Endothelial cell of hepatic sinusoid (primary cell): ENCODE measurements at regions not wholly inside any gene's neighbourhood (a gene's known extent, or its start where the extent isn't known, plus 50 kb on each side); places are given as distances from the start of the nearest gene placed in this dataset.

Source experiments
- in situ Hi-C: cut with HindIII; loops from 2 replicates; pipeline ENCODE4 v1.10.0; 2017; ENCODE audit warnings: low sequenced_read_pairs

DNA sequence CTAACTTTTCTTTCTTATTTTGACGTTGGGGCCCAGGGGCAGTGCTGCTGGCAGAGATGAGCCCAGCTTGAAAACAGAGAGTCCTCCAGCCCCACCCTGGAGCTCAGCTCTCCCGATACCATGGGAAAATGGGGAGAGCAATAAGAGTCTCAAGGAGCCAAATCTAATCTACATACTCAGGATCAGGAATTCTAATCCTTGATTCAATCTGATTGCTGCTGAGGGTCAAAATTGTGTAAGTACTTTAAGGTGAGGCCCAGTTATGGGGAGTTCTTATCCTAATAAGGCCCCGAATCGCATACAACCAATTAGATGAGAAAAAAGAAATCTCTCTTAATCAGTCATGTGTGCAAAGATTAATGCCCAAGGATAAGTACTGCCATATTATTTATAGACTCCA, 202.9 kb downstream of the FAM76B start:
- in situ Hi-C loops, result no loop called here

DNA sequence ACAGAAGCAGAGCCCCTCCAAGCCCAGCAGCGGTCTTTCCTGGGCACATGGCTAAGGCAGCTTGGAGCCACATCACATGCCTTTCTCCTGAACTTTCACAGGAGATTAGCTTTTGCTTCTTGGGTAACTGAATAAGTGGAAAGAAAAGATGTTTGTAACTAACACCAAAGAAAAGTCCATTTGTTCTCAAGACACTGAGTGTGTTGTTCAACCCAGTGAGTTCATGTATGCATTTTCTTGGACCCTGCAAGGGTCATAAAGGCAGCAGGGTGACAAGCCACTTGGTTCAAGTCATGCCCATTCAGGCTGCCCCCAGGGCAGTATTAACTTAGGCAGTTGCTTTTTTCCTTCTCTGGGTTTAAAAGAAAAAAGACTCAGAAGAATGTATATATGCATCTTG, 203.4 kb downstream of the FAM76B start:
- in situ Hi-C loops, result no loop called here

DNA sequence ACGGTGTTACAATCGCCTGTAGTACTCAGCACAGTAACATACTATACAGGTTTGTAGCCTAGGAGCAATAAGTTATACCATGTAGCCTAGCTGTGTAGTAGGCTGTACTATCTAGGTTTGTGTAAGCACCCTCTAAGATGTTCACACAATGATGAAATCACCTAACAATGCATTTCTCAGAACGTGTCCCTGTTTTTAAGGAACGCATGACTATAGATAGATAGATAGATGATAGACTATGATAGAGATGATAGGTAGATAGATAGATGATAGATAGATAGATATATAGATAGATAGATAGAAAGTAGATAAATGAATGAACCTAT, 203.9 kb downstream of the FAM76B start:
- in situ Hi-C loops, result no loop called here

DNA sequence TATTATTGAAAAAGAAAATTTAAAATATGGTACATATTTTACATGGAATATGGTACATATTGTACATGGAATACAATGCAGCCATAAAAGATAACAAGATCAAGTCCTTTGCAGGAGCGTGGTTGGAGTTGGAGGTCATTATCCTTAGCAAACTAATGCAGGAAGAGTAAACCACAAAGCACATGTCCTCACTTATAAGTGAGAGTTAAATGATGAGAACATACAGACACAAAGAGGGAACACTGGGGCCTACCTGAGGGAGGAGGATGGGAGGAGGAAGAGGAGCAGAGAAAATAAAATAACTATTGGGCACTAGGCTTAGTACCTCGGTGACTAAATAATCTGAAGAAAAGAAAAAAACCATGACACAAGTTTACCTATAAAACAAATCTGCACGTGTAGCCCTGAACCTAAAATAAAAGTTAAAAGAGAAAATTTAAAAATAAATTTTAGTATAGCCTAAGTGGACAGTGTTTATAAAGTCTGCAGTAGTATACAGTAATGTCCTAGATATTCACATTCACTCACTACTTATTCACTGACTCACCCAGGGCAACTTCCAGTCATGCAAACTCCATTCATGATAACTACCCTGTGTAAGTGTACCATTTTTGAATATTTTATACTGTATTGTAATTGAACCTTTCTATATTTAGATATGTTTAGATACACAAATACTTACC, 204.4 kb downstream of the FAM76B start:
- in situ Hi-C loops, result no loop called here

DNA sequence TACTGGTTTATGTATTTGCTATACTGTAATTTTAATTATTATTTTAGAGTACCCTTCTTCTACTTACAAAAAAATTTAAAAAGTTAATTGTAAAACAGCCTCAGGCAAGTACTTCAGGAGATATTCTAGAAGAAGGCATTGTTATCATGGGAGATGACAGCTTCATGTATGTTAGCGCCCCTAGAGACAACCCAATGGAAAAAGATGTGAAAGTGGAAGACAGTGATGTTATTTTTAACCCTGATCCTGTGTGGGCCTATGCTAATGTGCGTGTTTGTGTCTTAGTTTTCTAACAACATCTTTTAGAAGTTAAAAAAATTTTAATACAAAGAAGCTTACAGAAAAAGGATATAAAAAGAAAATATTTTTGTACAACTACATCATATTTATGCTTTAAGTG, 205.0 kb downstream of the FAM76B start:
- in situ Hi-C loops, result no loop called here

DNA sequence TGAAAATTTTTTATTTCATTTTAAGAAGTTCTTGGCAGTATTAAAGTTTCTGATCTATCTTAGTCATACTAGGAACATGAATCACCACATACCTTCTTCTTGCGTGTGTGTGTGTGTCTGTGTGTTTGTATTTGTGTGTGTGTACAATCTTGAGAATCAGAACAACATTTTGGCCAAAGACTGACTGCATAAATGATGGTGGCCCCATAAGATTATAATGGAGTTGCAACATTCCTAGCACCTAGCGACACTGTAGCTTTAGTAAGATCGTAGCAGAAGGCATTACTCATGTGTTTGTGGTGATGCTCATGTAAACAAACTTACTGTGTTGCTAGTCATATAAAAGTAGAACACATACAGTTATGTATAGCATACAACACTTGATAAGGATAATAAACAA, 205.4 kb downstream of the FAM76B start:
- in situ Hi-C loops, result no loop called here

DNA sequence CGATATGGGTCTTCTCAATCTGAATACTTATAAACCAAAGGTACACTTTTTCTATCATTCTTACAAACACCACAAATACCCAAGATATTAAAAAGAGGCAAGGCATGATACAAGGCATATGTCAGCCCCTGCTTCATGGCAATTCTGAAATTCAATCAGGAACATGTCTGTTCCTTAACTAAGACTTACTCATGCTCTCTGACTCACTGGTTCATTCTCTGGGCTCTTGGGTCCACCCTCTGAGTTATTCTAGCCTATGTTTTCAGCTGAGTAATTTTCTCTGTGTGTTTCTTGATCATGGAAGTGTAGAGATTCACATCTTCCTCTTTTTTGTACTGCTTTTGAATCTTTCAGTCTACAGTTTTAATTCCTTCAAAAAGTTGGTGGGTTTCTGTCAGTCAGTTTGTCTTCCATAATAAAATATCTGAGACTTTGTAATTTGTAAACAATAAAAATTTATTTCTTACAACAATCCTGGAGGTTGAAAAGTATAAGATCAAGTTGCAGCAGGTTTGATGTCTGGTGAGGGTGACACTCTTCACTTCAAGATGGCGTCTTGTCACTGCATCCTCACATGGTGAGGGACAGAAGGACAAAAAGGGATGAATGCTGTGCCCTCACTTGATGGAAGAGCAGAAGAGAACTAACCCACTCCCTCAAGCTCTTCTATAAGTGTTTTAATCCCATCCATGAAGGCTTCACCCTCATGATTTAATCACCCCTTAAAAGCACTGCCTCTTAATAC, 211.7 kb downstream of the FAM76B start:
- in situ Hi-C loops, result no loop called here

DNA sequence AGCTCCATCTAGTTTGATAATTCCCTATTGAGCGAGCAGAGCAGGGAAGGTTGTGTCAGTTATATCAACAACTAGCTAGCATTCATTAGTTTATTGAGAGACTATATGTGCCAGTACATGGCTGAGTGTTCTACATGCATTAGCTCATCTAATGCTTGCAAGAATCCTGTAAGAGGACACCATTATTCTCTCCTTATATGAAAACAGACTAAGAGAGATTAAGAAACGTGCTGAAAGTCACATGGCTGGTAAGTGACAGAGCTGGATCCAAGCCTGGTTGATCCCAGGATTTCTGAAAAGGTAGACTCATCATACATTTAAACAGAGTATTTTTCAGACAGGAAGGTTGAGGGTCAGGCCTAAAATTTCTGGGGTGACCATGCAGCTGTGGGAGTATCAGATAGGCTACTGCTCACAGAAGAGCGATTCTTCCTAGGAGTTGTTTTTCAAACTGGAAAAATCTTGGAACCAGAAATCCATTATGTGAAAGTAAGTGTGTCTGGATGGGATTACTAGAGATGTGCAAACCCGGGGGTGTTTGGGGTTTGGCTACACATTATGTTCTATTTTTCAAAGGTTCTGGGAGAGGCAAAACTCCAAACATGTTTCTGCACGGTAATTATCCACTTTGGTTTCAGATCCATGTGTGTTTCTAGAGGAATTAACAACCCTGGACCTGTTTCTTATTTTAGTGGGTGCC, 213.3 kb downstream of the FAM76B start:
- in situ Hi-C loops, result no loop called here

DNA sequence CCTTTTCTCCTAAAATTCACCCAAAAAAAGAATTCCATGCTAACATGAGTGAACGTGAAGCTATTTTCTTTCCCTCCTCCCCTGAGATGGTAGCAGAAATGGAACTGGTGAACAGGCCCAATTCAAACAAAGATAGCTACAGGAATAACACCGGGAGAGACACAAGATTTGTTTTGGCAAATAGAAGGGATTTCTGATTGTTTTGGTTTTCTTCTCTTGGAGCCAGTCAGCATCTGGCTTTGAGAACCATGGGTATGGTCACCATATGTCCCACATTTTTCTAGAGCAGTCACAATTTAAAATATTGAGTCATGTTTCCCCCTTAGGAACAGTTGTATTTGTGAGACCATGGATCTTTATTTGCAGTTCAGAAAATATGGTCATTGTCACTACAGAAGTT, 214.1 kb downstream of the FAM76B start:
- in situ Hi-C loops, result no loop called here

DNA sequence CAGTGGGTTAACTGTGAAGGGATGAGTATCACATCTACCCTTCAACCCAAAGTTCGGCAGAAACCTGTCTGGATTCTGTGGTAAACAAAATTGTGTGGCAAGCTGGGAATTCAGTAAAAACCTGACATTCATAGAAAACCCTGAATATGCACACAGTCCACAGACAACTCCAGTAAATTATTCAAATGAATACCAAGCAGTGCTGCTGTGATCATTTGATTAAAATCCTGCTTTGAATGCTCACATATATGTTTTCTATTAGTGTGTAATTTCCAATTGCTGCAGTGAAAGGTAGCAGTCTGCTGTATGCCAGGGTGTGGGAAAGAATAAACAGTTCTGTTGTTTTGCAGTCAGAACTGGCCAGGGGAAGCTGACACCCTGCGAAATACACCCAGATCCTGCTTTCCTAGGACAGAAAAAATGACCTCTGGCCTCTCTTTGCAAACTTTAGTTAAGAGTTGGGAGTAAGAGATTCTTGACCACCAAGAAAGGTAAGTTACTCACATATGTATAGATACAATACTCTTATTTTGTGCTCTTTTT, 217.8 kb downstream of the FAM76B start:
- in situ Hi-C loops, result no loop called here

DNA sequence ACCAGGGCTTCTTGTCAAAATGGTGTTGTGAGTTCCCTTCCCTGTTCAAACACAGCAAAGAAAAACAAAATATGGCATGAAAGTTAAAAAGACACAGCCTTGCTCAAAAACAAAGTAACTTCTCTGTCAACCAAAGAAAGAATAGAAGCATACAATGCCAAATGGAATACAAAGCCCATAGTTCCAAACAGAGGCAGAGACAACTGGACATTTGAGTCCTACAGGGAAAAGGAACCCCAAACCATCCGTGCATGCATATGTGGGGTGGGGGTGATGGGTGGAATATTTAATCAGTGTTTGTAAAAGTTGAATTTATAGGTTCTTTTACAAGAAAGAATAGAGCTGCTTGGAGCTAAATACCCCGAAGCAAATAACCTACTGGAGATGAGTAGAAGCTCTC, 218.7 kb downstream of the FAM76B start:
- in situ Hi-C loops, result no loop called here

DNA sequence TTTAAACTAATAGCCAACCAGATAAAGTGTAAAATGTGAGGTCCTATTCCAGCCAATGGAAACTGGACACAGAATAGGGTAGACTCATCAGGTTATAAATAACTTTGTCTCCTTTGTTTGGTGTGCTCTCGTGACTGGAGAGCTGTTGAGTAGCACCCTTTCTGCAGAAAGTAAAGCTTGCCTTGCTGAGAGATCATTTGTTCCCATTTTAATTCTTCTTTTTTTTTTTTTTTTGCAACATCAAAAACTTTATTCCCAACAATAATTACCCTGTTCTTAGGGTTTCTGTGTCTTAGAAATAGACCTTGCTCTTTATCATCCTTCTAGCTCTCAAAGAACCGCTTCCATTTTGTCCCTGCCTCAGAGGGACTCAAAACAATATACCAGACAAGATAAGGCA, 220.4 kb downstream of the FAM76B start:
- in situ Hi-C loops, result no loop called here

DNA sequence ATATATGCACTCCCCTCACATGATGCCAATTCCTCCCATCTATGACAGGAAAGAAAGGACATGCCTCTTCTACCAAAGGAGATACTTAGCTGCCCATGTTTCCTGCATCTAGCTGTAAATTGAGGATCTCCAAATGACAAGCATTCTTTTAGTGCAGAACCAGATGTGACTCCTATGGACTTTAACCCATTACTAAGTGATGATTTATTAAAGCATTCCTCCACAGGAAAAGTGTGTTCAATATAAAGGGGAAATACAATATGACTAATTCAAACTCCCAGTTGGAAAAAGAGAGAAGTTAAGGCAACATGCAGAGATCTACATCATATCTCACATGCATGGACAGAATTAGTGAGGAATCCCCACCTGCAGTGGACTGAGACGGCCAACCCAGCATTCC, 221.3 kb downstream of the FAM76B start:
- in situ Hi-C loops, result no loop called here

DNA sequence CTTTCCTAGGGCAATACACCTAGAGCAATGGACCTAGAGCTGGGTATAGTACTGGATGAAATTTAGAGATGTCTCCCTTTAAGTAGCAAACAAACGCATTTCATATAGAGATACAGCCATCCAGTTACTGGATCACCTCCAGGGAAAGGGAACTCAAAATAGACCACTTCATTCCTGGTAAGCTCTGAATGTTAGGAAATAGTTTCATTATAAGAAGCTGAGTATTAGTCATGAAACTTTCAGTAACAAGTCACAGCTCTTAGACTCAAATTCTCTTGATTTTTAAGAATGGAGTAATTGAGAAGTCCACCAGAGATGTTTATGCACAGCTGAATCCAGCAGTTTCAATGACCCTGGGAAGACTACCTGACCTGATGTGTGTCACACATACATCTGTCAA, 221.9 kb downstream of the FAM76B start:
- in situ Hi-C loops, result no loop called here

DNA sequence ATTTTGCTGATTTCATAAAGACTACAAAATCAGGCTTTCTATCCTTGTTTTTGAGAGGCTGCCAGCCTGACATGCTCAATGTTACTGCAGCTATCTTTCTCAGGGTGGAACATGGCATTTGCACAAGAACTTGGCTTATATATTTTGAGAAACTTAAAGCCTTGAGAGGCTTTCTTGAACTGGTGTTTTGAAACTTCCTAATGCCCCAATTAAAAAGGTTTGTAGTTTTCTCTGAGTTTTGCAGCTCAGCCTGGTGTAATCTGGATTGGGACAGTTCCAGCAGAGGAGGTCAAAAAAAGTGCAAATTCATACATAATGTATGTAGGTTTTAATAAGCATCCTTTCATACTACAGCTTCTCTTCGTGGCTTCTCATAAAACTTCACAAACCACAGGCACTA, 223.4 kb downstream of the FAM76B start:
- in situ Hi-C loops, result no loop called here

DNA sequence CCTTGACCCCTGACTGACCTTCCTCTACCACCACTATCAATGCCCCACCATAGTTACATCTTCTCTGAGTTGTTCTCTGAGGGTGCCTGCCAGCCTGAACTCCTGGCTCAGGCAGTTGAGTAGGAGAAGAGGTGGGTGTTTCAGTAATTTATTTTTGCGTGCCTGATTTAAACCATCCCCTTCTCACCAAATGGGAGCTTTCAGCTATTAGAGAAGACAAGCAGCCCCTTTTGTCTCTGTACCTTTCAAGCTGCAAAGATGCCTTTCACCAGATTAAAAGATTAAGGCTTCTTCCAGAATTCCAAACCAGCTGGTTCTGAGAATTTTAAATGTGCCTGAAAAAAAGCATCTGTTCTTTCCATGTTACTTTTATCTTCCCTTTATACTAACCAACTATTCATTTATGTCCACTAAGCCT, 223.8 kb downstream of the FAM76B start:
- in situ Hi-C loops, result no loop called here

DNA sequence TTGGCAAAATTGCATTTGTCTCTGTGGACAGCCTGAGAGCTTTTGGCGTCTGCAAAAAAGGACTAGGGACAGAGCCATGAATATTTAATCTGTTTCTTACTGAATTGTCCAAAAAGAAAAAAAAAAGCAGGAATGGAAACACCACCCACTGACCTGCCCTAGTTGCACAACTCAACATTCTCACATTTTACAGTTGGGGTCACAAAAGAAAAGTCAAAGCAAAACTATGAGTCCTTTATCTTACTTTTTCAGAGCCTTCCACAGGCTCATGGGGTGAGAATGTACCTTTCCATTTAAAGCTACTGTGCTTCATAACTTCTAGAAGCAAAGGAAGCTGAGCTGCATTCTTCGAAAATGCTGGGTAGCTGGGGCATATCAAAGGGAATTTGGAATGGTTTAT, 225.7 kb downstream of the FAM76B start:
- in situ Hi-C loops, result no loop called here

DNA sequence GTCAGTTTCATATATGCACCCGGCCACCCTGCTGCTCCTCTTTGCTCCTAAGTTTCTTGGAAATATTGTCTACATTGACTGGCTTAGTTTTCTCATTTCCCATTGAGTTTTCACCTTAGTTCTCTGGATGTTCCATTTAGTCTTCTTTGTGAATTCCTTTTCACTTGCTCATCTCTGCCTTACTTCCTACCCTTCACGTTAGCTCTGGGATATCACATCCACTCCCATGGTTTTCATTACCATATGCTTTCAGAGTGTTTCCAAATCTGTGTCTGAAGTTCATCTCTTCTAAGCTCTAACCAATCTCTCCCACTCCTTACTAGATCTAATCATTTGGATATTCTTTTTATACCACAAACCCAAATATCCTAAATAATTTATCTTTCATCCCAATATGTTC, 226.4 kb downstream of the FAM76B start:
- in situ Hi-C loops, result no loop called here

DNA sequence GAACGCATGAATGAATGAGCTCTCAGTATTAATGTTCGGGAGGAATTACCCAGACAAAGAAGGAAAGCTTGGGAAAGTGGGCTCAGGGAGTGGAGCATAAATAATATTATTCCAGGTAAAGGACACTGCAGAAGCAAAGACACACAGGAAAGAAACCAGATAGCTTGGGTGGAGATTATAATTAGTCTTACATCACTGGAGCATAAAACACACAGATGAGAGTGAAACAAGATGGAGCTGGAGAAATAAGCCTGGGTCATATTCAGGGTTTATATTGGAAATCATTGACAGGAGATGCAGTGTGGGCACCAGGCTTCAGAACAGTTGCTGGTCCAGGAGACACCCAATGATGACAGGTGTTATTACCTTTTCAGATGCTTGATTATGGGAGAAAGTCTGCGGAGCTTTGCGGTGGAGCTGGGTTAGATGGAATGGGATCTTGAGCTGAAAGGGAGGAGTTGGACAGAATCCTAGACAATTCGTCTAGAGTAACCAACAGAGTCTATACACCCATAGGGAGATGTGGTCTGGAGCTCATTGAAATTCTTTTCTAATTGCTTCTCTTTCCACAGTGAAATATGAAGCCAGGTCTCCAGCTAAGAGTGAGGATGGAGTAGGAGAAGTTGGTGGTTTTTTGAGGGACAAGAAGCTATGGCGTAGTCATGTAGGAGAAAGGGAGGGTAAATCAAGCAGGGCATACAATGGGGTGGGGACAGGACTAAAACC, 227.2 kb downstream of the FAM76B start:
- in situ Hi-C loops, result no loop called here

DNA sequence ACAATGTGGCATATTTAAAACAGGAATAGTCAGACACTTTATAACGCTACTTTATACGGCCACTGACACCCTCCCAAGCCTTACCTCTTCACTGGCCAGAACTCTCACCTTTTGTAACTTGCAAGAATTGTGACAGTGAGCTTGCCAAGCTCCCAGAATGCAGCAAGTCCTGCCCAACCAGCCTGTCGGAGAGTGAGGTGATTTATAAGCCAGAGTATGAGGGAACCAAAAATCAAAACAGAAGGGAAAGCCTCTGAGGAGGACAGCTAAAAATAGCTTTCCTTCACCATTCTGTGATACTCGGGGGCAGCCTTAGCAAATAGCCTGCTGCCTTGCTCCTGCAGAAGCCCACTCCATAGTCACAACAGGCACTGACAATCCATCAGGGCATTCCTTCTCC, 229.7 kb downstream of the FAM76B start:
- in situ Hi-C loops, result no loop called here

DNA sequence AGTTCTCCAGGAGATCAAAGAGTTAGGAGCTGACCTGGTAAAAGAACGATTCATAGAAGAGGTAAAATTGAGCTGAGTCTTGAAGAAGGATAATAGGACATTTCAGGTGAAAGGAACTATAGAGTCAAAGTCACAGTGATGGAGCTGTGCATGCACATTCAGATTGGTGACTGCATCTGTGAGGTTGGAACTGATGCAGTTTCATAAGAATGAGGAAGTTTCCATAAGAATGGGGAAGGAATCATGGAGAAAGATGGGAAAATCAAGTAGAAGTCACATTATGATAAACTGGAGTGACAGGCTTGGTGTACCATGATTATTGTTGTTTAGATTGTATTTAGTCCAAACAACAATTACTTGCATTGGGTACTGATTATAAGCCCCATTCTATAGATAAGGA, 232.2 kb downstream of the FAM76B start:
- in situ Hi-C loops, result no loop called here
